ENCODE measurements at regions not wholly inside any gene's neighbourhood (a gene's known extent, or its start where the extent isn't known, plus 50 kb on each side); places are given as distances from the start of the nearest gene placed in this dataset.
A peak's percentile ranks its signal among the peaks of the same experiment; 100 is the strongest.
"Not testable (repeated sequence)": the region's sequence is repeated elsewhere in the genome, so short reads cannot be mapped to it uniquely, and the experiment has no call there.

- DNase-seq = no peak
Measured at GRCh38 chr6:85802162-85802561, 159.5 kb upstream of the SYNCRIP start.

GRCh38 chr6:85798931-85799652 is 156.4 kb upstream of the SYNCRIP start:
- DNase-seq = no peak

GRCh38 chr6:85797993-85798392 is 155.3 kb upstream of the SYNCRIP start:
- DNase-seq = no peak

- DNase-seq = peak; percentile 59
Measured at GRCh38 chr6:85795945-85796344, 153.3 kb upstream of the SYNCRIP start.

GRCh38 chr6:85792254-85792653 is 149.6 kb upstream of the SYNCRIP start:
- no peak for DNase-seq

GRCh38 chr6:85775883-85776282 is 133.2 kb upstream of the SYNCRIP start:
- no peak for DNase-seq

GRCh38 chr6:85772641-85773040 is 130.0 kb upstream of the SYNCRIP start:
- no peak for DNase-seq

- no peak for DNase-seq
Measured at GRCh38 chr6:85771925-85772430, 129.3 kb upstream of the SYNCRIP start.

GRCh38 chr6:85771455-85771854 is 128.8 kb upstream of the SYNCRIP start:
- DNase-seq = no peak

GRCh38 chr6:85764844-85765243 is 122.2 kb upstream of the SYNCRIP start:
- no peak for DNase-seq

- DNase-seq = no peak
Measured at GRCh38 chr6:85756982-85757381, 114.3 kb upstream of the SYNCRIP start.

- no peak for DNase-seq
Measured at GRCh38 chr6:85754894-85755293, 112.2 kb upstream of the SYNCRIP start.

- DNase-seq = no peak
Measured at GRCh38 chr6:85752602-85753001, 109.9 kb upstream of the SYNCRIP start.

GRCh38 chr6:85751374-85752055 is 108.8 kb upstream of the SYNCRIP start:
- no peak for DNase-seq

- not testable (repeated sequence) for DNase-seq
Measured at GRCh38 chr6:85750146-85750545, 107.5 kb upstream of the SYNCRIP start.

GRCh38 chr6:85749236-85749635 is 106.5 kb upstream of the SYNCRIP start:
- DNase-seq = no peak

- DNase-seq = no peak
Measured at GRCh38 chr6:85747666-85748065, 105.0 kb upstream of the SYNCRIP start.

GRCh38 chr6:85747093-85747492 is 104.4 kb upstream of the SYNCRIP start:
- no peak for DNase-seq

GRCh38 chr6:85744433-85744970 is 101.8 kb upstream of the SYNCRIP start:
- no peak for DNase-seq

- DNase-seq = no peak
Measured at GRCh38 chr6:85726206-85726605, 83.5 kb upstream of the SYNCRIP start.

GRCh38 chr6:85715797-85716196 is 73.1 kb upstream of the SYNCRIP start:
- no peak for DNase-seq

- DNase-seq = no peak
Measured at GRCh38 chr6:85714893-85715530, 72.3 kb upstream of the SYNCRIP start.

GRCh38 chr6:85712346-85712745 is 69.7 kb upstream of the SYNCRIP start:
- no peak for DNase-seq
